ENCODE measurements at regions not wholly inside any gene's neighbourhood (a gene's known extent, or its start where the extent isn't known, plus 50 kb on each side); places are given as distances from the start of the nearest gene placed in this dataset.

GRCh38 chr7:106166651-106167342 is 54.7 kb upstream of the SYPL1 start:
- DNase-seq, result peak in 14 of 51 donors; percentile 2 to 41 (median 22)

DNA sequence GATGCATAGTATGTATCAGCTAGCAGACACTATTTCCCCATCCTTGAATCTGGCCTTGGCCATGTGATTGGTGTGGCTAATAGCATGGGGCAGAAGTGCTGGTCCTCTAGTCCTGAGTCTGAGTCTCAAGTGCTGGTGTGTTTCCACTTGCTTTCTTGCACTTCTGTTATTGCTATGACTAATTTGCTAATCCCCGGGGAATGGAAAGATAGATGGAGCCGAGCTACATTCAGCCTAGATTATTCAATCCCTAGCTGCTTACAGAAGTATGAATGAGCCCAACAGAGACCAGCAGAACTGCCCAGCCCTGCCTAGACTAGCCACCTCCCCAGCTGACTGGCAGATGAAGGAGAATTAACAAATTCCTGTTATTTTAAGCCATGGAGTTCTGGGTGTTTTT is 53.2 kb upstream of the SYPL1 start:
- DNase-seq, result no peak

DNA sequence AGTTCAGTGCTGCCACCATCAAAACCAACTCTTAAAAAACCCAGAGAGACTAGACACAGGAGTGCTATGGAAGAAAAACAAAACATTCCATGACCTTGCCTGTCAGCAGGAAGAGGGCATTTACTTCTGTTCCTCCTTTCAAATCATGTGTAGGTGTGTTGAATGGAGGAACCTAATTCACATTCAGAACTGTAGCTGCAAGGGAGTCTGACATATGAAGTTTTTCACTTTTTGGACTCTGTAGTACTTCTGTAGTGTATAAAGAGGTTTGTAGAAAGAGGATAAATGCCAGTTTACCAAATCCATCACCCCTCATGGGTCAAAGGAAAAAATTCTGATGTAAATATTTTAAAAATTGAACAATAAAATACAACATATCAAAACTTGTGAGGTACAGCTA is 51.1 kb upstream of the SYPL1 start:
- no peak for DNase-seq

All from hypothalamus (tissue), 51 donors.